ENCODE measurements at regions not wholly inside any gene's neighbourhood (a gene's known extent, or its start where the extent isn't known, plus 50 kb on each side); places are given as distances from the start of the nearest gene placed in this dataset.
"Not testable (repeated sequence)": the region's sequence is repeated elsewhere in the genome, so short reads cannot be mapped to it uniquely, and the experiment has no call there.

DNA sequence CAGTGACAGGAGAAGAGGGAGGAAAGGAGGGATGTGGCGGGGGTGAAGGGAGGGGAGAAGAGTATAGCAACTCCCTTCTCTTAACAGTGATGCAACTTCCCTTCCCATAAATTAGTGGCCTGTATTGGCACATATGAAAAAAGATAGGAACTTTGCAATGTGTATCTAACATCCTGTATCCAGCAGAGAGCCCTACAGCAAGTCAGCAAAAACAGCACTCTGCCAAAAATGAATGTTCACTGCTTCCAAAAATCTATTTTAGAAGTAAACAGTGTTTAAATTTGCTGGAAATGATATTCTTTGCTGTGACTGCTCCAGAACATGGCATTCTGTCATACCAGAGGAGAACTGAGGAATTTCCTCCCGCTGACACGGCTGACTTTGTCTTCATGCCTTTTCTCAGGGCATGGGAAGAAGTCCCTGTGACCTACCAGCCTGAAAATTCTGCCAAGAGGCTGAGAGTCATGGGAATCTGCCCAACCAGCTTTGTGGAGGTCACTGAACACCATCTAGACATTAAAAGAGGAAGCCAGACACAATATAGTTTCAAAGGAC lies 343.4 kb upstream of the RASGEF1B start:
- DNase-seq: no peak

- DNase-seq: no peak
These were observed 340.0 kb upstream of the RASGEF1B start for GRCh38 chr4:81811562-81812293.

GRCh38 chr4:81808011-81808672 lies 336.4 kb upstream of the RASGEF1B start:
- DNase-seq: peak; percentile 42

GRCh38 chr4:81807386-81807785 lies 335.7 kb upstream of the RASGEF1B start:
- DNase-seq: no peak

DNA sequence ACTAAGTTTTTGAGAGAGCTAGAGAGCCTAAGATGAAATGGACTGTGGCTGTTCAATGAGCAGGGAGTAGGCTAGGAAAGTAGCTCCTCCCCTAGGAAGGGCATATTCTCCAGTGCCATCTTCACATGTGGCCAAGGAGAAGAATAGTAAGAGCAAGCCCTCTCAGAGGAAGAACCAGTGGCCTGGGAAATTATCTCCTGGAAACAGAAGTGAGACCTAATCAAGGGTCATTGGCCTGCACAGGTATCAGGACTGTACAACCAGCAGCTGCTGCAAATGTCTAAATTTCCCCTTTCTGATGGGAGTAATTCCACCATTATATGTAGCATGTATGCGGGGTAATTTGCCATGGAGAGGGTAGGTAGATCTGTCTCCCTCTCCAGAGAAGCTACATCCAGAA lies 334.8 kb upstream of the RASGEF1B start:
- DNase-seq: no peak

GRCh38 chr4:81804849-81805248 lies 333.1 kb upstream of the RASGEF1B start:
- DNase-seq: no peak

DNA sequence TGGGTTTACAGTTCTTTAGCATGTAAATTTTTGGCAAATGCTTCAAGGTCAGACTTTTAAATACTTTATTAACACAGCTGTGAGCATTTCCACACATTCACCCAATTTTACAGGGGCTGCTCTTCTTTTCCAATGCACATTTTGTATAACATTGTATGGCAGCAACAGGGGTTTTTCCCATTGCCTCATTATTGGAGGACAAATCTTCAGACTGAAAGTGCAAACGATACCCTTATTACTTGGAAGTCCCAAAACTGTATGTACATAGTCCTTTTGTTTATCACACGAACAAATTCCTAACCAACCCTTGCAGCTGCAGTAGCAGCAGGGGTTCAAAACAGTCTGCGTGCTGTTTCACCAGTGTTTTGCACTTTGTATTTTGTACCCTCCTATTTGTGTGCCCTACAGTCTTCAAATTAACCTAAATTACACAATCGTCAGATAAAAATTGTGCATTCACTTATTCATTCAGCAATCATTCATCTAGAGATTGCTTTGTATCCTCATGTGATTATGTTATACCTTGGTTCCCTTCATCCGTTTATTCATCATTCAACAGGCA lies 330.7 kb upstream of the RASGEF1B start:
- DNase-seq: no peak

GRCh38 chr4:81799371-81799770 lies 327.7 kb upstream of the RASGEF1B start:
- DNase-seq: no peak

GRCh38 chr4:81796790-81797528 lies 325.3 kb upstream of the RASGEF1B start:
- DNase-seq: no peak

- DNase-seq: no peak
These were observed 320.8 kb upstream of the RASGEF1B start for GRCh38 chr4:81792521-81792920.

DNA sequence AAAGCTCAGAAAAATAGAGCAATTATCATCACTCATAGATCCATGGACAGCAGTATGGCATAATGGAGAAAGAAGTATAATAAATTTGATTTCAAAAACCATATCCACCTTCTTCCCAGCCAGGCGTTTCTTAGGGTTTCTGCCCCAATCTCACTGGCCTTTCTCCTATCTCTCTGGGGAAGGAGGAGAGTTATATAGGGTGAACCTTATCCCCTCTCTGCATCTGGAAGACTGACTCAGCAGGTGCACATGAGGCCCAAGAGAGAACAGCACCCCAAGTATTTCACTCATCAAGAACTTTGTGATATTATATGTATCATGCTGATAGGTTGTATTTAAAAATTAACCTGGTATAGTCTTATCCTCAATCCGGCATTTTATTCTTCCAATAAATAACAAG lies 318.8 kb upstream of the RASGEF1B start:
- no peak for DNase-seq

- no peak for DNase-seq
These were observed 318.2 kb upstream of the RASGEF1B start for GRCh38 chr4:81789741-81790399.

- DNase-seq: no peak
These were observed 317.5 kb upstream of the RASGEF1B start for GRCh38 chr4:81789158-81789557.

- no peak for DNase-seq
These were observed 315.1 kb upstream of the RASGEF1B start for GRCh38 chr4:81786766-81787165.

GRCh38 chr4:81786063-81786763 lies 314.5 kb upstream of the RASGEF1B start:
- peak; percentile 2 for DNase-seq

DNA sequence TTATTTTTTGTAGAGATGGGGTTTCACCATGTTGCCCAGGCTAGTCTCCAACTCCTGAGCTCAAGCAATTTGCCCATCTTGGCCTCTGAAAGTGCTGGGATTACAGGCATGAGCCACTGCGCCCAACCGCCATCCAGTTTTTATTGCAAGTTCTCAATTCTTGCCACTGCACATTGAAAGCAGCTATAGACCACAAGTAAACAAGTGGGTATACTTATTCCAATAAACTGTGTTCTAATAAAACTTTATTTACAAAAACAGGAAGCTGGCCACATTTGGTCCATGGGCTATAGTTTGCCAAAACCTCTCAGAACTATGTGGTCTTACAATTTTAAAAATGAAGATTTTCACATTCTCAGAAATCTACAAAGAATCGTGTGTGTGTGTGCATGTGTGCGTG lies 313.6 kb upstream of the RASGEF1B start:
- DNase-seq: no peak

DNA sequence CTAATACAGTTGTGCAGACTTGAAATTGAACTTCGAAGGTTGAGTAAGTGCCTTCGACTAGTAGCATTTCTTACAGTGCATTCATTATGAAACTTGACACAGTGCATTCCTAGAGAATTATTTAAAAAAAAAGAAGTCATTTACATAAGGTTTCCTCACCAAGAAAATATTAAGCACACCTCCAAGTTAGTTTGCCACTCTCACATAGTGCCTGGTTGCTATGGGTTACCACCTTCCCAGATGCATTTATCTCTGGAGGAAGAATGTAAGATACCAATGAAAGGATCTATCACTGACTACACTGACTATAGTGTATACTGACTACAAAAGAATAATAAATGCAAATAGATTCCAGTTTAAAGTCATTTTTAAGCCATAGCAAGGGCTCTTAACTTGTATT lies 311.9 kb upstream of the RASGEF1B start:
- DNase-seq: no peak

DNA sequence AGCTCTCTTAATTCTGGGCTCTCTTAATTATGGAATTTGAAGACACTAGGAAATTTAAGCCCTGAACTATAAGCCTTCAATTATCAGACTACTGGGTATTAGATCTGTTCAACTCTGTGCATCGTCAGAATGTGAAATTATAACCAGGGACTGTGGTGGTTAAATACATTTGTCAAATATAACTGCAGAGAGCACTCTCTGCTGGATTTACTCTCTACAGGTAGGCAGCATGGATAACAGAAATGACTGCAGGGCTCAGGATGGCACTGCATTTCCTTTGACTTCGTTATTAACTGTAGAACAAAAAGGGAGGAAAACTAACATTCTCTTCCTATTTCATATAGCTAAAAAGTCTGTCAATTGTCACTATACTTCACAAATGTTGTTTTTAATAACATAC lies 310.1 kb upstream of the RASGEF1B start:
- no peak for DNase-seq

GRCh38 chr4:81777718-81778117 lies 306.0 kb upstream of the RASGEF1B start:
- DNase-seq: not testable (repeated sequence)

GRCh38 chr4:81776794-81777193 lies 305.1 kb upstream of the RASGEF1B start:
- DNase-seq: no peak

GRCh38 chr4:81773557-81773956 lies 301.9 kb upstream of the RASGEF1B start:
- no peak for DNase-seq

GRCh38 chr4:81771721-81772120 lies 300.0 kb upstream of the RASGEF1B start:
- DNase-seq: no peak

Data from right kidney (tissue), 1 donor.